ENCODE measurements at regions not wholly inside any gene's neighbourhood (a gene's known extent, or its start where the extent isn't known, plus 50 kb on each side); places are given as distances from the start of the nearest gene placed in this dataset.

GRCh38 chr12:124457287-124458219, 109.9 kb downstream of the NCOR2 start:
- FAIRE-seq, result no peak

GRCh38 chr12:124456652-124457152, 110.7 kb downstream of the NCOR2 start:
- FAIRE-seq, result no peak

GRCh38 chr12:124456133-124456651, 111.2 kb downstream of the NCOR2 start:
- no peak for FAIRE-seq

- FAIRE-seq, result no peak
Measured at GRCh38 chr12:124455336-124455735, 112.1 kb downstream of the NCOR2 start.

GRCh38 chr12:124454735-124455134, 112.7 kb downstream of the NCOR2 start:
- no peak for FAIRE-seq

GRCh38 chr12:124454352-124454725, 113.1 kb downstream of the NCOR2 start:
- FAIRE-seq, result no peak

GRCh38 chr12:124453419-124454351, 113.7 kb downstream of the NCOR2 start:
- FAIRE-seq, result no peak

GRCh38 chr12:124452576-124453331, 114.7 kb downstream of the NCOR2 start:
- no peak for FAIRE-seq

- no peak for FAIRE-seq
Measured at GRCh38 chr12:124451637-124452243, 115.7 kb downstream of the NCOR2 start.

GRCh38 chr12:124451016-124451415, 116.4 kb downstream of the NCOR2 start:
- no peak for FAIRE-seq

- FAIRE-seq, result no peak
Measured at GRCh38 chr12:124450376-124450750, 117.0 kb downstream of the NCOR2 start.

- no peak for FAIRE-seq
Measured at GRCh38 chr12:124449623-124450375, 117.6 kb downstream of the NCOR2 start.

- FAIRE-seq, result no peak
Measured at GRCh38 chr12:124448955-124449622, 118.3 kb downstream of the NCOR2 start.

GRCh38 chr12:124448241-124448954, 119.0 kb downstream of the NCOR2 start:
- FAIRE-seq, result no peak

- FAIRE-seq, result no peak
Measured at GRCh38 chr12:124446364-124446763, 121.0 kb downstream of the NCOR2 start.

GRCh38 chr12:124445826-124446225, 121.6 kb downstream of the NCOR2 start:
- FAIRE-seq, result no peak

GRCh38 chr12:124445121-124445718, 122.2 kb downstream of the NCOR2 start:
- no peak for FAIRE-seq

- FAIRE-seq, result no peak
Measured at GRCh38 chr12:124443931-124444712, 123.3 kb downstream of the NCOR2 start.

Measured in colon (tissue), 2 donors.